Lower leg skin (tissue), 3 donors: ENCODE measurements at regions not wholly inside any gene's neighbourhood (a gene's known extent, or its start where the extent isn't known, plus 50 kb on each side); places are given as distances from the start of the nearest gene placed in this dataset.
"Not testable (repeated sequence)": the region's sequence is repeated elsewhere in the genome, so short reads cannot be mapped to it uniquely, and the experiment has no call there.

ENCODE experiments used
- CTCF ChIP-seq, 3 donors: fragments of 450-650 bp; IDR thresholded peaks; one replicate each; pipeline ENCODE4 v1.5.1; 2016; ENCODE audit warnings: antibody characterized with exemption in 3 of 3, mild to moderate bottlenecking in 3 of 3, moderate library complexity in 2 of 3
- POLR2A ChIP-seq, 2 donors: fragments of 450-650 bp; IDR thresholded peaks; one replicate each; pipeline ENCODE4 v1.6.1; 2016 to 2017; ENCODE audit warnings: antibody characterized with exemption in 2 of 2, mild to moderate bottlenecking in 1 of 2, moderate library complexity in 1 of 2

GRCh38 chr6:27544135-27544534 is 71.2 kb upstream of the ZNF184 start:
- TF ChIP-seq CTCF, POLR2A (IDR thresholded peaks at IDR 0.05): not testable (repeated sequence)
